Astrocyte (in vitro differentiated cells and primary cell): ENCODE measurements at regions not wholly inside any gene's neighbourhood (a gene's known extent, or its start where the extent isn't known, plus 50 kb on each side); places are given as distances from the start of the nearest gene placed in this dataset.

ENCODE experiments used
- EZH2 ChIP-seq: IDR thresholded peaks from 2 replicates; pipeline ENCODE4 v1.6.1; 2012; ENCODE audit warnings: mild to moderate bottlenecking, low read length, inconsistent platforms; ENCODE audit not compliant: insufficient read depth
- TF ChIP-seq, protein P1 (sequence below): IDR thresholded peaks from 2 replicates; pipeline ENCODE4 v1.5.1; 2011; ENCODE audit warnings: low read depth, mild to moderate bottlenecking, inconsistent platforms, low read length, moderate library complexity; ENCODE audit not compliant: insufficient read depth

DNA sequence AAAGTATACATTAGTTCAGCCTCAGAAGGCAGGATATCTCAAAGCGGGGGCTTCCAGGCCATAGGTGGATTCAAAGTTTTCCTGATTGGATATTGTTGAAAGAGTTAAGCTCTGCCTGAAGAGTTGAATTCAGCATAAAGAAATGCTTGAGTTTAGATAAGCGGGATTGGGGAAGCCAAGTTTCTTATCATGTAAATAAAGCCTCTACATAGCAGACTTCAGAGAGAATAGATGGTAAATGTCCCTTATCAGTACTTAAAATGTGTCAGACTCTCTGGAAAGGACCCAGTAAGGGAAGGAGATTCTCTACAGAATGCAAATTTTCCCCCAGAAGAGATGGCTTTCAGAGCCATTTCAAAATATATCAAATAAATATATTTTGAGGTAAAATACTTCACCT, 423.5 kb downstream of the SHISA9 start:
- TF ChIP-seq, protein P1, sequence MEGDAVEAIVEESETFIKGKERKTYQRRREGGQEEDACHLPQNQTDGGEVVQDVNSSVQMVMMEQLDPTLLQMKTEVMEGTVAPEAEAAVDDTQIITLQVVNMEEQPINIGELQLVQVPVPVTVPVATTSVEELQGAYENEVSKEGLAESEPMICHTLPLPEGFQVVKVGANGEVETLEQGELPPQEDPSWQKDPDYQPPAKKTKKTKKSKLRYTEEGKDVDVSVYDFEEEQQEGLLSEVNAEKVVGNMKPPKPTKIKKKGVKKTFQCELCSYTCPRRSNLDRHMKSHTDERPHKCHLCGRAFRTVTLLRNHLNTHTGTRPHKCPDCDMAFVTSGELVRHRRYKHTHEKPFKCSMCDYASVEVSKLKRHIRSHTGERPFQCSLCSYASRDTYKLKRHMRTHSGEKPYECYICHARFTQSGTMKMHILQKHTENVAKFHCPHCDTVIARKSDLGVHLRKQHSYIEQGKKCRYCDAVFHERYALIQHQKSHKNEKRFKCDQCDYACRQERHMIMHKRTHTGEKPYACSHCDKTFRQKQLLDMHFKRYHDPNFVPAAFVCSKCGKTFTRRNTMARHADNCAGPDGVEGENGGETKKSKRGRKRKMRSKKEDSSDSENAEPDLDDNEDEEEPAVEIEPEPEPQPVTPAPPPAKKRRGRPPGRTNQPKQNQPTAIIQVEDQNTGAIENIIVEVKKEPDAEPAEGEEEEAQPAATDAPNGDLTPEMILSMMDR: no peak
- TF ChIP-seq EZH2: no peak
